GM21825 (cell line): ENCODE measurements at regions not wholly inside any gene's neighbourhood (a gene's known extent, or its start where the extent isn't known, plus 50 kb on each side); places are given as distances from the start of the nearest gene placed in this dataset.
A peak's percentile ranks its signal among the peaks of the same experiment; 100 is the strongest.

Experiments
- ATAC-seq: cut with Tn5 transposase; IDR thresholded peaks from one replicate; pipeline ENCODE4 v1.9.1; 2021; ENCODE audit warnings: mild to moderate bottlenecking, moderate library complexity; ENCODE audit not compliant: unreplicated experiment

GRCh38 chr10:32174349-32174893 is 118.2 kb upstream of the KIF5B start:
- ATAC-seq, result no peak

GRCh38 chr10:32171204-32171603 is 115.0 kb upstream of the KIF5B start:
- no peak for ATAC-seq

GRCh38 chr10:32169556-32169955 is 113.3 kb upstream of the KIF5B start:
- ATAC-seq, result no peak

DNA sequence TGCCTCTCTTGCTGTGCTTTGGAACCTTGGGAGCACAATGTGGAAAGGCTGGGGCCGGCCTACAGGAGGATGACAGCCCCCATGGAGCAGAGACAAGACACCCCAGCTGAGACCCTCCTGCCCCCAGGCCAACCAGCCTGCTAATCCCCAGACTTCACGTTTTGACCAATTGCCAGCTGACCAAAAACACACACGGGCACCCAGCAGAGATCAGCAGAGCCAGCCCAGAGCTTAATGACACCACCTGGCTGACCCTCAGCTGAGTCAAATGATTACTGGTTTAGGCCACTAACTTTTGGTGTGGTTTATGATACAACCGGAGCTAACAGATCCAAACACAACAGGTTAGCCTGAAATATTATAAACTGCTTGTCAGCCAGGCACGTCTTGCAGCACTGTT is 111.2 kb upstream of the KIF5B start:
- ATAC-seq, result no peak

- ATAC-seq, result no peak
Observed at GRCh38 chr10:32166365-32166764, 110.1 kb upstream of the KIF5B start.

DNA sequence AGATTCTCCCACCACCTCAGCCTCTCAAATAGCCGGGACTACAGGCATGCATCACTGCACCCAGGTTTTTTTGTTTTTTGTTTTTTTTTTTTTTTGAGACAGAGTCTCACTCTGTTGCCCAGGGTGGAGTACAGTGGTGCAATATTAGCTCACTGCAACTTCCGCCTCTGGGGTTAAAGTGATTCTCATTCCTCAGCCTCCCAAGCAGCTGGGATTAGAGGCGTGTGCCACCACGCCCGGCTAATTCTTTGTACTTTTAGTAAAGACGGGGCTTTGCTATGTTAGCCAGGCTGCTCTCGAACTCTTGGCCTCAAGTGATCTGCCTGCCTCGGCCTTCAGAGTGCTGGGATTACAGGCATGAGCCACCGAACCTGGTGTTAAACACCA is 107.5 kb upstream of the KIF5B start:
- no peak for ATAC-seq

- no peak for ATAC-seq
Observed at GRCh38 chr10:32163071-32163761, 107.0 kb upstream of the KIF5B start.

GRCh38 chr10:32161586-32161985 is 105.4 kb upstream of the KIF5B start:
- no peak for ATAC-seq

GRCh38 chr10:32160864-32161263 is 104.6 kb upstream of the KIF5B start:
- no peak for ATAC-seq

DNA sequence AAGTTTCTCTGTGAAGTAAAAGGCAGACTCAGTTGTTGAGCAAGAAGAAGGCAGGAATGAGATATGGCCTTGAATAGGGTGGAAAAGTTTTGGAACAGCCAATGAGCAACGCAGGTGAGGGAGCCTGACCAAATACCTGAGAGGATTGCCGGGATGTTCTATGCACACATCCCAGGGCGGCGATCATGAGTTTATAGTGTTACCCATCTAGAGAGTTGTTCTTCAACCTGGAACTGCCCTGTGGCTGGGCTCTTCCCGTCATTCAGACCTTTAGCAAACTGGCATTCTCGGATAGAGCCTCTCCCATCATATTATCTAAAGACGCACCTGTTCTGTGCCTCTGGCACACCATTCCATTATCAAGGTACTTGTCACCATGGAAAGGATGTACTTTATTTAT is 103.0 kb upstream of the KIF5B start:
- ATAC-seq, result no peak

DNA sequence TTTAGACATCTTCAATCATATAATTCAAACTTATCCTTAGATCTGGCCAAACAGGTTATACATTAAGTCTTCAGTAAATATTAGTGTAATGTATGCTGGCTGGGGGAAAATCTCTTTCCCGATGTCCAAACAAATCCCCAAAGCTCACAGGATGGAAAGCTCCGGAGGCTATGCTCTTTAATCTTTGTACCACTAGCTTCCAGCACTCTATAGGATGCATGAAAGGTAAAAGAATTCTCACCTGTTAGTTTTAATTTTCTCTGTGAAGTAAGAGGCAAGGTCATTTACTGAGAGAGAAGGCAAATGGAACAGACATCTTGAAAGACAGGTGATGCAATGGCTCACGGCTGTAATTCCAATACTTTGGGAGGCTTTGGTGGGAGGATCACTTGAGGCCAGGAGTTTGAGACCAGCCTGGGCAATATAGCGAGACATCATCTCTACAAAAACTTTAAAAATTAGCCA is 99.8 kb upstream of the KIF5B start:
- no peak for ATAC-seq

DNA sequence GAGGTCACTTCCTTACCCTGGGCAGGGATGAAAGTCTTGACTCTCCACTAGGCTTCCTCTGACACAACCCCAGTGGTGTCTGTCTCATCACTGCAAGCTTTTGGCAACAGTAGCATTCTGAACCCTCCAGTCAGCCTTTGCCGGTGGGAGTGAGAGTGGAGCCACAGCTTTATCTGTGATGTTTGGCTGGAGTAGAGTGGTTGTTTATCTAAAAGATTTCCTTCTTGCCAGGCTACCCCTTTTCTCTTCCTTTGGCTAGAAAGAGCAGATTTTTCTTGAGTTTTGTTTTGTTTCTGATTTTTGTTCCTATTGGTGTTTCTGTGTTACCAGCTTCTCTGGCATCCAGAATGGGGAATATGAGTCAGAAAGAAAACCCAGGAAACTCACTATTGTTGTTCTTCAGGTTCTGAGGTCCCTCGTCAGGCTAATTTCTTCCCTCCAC is 98.9 kb upstream of the KIF5B start:
- ATAC-seq, result no peak

- ATAC-seq, result no peak
Observed at GRCh38 chr10:32153931-32154330, 97.7 kb upstream of the KIF5B start.

GRCh38 chr10:32153252-32153651 is 97.0 kb upstream of the KIF5B start:
- ATAC-seq, result no peak

GRCh38 chr10:32151871-32152270 is 95.6 kb upstream of the KIF5B start:
- no peak for ATAC-seq

DNA sequence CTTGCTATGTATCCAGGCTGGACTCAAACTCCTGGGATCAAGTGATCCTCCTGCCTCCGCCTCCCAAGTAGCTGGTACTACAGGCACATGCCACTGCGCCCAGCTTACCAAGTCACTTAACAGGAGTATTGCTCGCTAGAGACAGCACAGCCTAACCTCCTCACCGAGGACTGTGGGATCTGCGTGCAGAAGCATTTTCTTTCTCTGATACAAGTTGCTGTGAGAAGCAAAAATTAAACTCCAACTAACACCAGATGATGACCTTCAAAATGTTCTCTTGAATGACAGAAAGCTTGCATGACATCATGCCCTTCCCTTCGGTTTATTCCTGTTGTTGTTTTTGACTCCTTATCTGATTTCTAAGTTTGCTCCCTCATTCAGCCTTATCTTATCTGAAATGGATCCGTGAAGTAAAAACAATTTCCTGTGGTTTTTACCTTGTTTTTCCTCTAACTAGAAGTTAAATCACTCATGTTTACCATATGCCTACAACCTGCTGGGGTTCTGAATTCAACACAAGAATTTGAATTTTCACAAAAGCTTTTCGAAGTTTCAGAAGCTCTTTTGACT is 94.4 kb upstream of the KIF5B start:
- ATAC-seq, result no peak

DNA sequence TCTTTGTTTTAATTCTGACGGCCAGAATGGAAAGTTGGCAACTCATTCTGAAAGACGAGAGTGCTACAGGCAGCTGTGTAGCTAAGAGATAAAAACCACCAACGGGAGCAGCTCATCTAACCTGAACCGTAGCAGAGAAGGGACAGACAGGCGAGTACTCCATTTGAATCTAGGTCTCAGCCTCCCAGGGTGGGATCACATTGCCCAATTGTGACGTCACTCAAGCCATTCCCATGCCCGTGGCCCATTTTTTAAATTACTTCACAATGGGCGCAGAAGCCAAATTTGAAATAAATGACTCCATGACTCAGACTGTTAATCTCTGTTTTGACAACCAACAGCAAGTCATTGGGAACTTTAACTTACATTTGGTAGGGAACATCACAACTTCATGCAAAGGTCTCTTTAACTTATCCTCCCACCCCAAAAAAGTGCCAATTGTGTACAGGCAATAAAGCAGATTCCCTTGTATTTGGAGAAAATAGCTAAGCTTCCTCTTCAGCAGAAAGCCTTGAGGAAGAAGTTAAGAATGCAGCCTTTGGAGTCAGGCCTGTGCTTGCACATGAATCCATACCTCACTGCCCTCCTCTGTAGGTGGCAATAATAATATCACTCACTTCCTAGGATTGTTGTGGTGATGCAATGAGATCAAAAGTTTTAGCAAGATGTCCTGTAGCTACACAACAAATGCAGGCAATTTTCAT is 93.2 kb upstream of the KIF5B start:
- peak; percentile 77 for ATAC-seq

DNA sequence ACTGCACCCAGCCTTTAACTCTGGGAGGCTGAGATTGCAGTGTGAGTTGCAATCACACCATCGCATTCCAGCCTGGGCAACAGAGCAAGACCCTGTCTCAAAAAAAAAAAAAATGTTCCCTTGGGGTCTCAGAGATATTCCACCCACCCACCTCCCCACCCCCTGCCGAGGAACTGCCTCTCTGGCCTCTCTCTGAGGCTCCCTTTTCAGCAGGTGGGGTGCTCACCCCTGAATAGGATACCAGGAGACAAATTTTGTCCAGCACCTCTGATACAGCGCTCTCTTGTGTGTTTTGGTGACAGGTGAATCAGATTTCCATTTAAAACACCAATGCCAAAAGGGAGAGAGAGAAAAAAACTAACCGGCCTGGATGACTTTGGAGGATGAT is 92.6 kb upstream of the KIF5B start:
- no peak for ATAC-seq

DNA sequence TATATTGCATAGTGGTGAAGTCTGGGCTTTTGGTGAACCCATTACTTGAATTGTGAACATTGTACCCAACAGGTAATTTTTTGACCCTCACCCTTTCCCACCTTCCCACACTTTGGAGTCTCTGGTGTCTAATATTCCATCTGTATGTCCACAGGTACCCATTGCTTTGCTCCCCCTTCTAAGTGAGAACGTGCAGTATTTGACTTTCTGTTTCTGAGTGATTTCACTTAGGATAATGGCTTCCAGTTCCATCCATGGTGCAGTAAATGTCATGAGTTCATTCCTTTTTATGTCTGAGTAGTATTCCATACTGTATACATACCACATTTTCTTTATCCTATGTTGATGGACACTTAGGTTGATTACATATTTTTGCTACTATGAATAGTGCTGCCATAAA is 91.5 kb upstream of the KIF5B start:
- ATAC-seq, result no peak

DNA sequence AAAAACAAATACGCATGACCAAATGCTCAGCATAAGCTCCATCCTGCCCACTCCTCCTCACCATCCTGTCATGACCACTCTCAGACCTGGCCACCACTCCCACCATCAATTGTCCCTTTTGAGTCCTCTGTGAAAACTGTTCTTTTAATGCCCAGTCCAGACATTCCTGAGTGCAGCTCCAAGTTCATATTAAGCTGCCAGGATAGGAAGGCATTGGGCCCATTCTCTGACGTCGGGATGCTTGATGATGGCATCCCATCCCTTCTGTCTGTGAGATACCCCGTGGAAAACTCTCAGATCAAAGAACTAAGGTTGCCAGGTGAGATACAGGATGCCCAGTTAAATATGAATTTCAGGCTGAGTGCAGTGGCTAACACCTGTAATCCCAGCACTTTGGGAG is 89.9 kb upstream of the KIF5B start:
- ATAC-seq, result no peak

DNA sequence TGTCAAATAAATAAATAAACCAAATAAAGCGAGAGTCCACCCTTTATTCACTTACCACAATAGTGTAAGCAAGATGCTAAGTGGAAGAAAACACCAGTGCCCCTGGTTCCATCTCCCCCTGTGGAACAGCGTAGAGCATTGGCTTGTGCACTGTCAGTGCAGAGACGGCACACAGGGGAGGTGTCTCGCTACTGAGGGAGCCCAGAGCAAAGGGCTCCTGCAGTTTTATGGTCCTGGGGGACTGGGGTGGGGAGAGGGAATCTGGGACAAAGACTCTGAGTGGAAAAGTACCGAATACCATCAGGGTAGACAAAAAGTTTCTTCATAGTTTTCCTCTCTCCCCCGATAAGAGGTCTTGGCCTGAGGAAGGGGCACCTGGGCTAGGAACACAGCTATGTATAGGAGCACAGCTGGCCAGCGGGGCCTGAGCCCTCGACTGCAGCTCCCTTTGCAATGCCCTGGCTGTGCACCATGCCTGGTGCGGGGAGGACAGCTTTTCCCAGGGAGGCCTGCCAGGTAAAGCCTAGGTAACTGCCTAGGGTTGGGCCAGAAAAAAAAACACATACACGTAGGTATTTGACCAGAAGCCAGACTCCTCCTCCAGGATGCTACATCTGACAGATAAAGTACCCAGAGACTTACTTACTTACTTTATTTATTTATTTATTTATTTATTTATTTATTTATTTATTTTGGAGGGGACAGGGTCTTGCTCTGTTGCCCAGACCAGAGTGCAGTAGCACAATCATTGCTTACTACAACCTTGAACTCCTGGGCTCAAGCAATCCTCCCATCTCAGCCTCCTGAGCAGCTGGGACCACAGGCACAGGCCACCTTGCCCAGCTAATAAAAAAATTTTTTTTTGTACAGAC is 88.8 kb upstream of the KIF5B start:
- no peak for ATAC-seq
